Medulla oblongata (tissue), 1 donor: ENCODE measurements at regions not wholly inside any gene's neighbourhood (a gene's known extent, or its start where the extent isn't known, plus 50 kb on each side); places are given as distances from the start of the nearest gene placed in this dataset.
"Not testable (repeated sequence)": the region's sequence is repeated elsewhere in the genome, so short reads cannot be mapped to it uniquely, and the experiment has no call there.

Source experiments
- DNase-seq: peaks from one replicate; pipeline ENCODE4 v3.0.0-alpha.2; 2015; ENCODE audit errors: extremely low spot score

GRCh38 chrX:127457161-127457560 is 595.0 kb downstream of the ACTRT1 start:
- DNase-seq = no peak

GRCh38 chrX:127439676-127440075 is 612.5 kb downstream of the ACTRT1 start:
- DNase-seq = no peak

DNA sequence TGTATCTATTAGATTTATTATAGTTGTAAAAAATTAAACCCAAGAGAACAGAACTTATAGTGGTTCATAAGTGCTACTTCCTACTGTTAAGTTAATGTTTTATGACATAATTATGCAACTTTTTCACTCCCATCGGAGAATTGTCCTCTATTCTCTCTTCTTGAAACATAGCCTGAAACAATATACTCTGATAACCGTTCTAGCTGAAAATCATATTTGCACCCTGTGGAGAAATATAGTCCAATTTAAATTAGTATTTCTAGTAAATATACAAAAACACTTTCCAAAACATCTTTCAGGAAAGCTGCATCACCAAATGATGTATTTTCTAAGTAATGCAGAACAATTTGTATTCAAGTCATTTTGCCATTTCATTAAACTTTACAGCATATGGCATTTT is 586.4 kb downstream of the PRR32 start:
- DNase-seq = no peak

DNA sequence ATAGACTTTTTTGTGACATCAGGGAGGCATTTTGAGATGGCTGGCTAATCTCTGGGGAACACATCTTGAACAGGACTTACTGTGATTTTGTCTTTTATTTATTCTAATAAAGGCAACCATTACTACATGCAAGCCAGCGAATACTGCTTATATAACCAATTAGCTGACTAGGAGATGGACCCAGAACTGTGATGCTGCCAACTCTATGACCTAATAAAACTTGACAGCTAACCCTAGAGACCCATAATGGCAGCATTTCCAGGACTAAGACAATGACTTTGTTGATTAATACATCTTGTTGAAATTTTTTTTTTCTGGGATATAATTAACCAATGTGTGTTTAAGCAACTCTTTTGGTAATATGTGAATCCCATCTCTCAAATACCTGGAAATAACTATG is 584.6 kb downstream of the PRR32 start:
- no peak for DNase-seq

DNA sequence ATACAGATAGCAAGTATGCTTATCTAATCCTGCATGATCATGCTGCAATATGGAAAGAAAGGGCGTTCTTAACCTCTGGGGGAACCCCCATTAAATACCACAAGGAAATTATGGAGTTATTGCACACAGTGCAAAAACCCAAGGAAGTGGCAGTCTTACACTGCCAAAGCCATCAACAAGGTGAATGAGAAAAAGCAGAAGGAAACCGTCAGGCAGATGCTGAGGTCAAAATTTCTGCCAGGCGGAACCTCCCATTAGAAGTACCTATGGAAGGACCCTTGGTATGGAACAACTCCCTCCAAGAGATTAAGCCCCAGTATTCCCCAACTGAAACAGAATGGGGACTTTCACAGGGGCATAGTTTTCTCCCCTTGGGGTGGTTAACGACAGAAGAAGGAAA is 580.7 kb downstream of the PRR32 start:
- DNase-seq = not testable (repeated sequence)

GRCh38 chrX:127390316-127390715 is 570.8 kb downstream of the PRR32 start:
- no peak for DNase-seq

GRCh38 chrX:127389900-127390299 is 570.4 kb downstream of the PRR32 start:
- DNase-seq = no peak
